ENCODE measurements at regions not wholly inside any gene's neighbourhood (a gene's known extent, or its start where the extent isn't known, plus 50 kb on each side); places are given as distances from the start of the nearest gene placed in this dataset.

GRCh38 chr6:141808662-141809061 lies 324.1 kb upstream of the GJE1 start:
- TF ChIP-seq CTCF (IDR thresholded peaks at IDR 0.05) = no peak
- TF ChIP-seq ZFX (IDR thresholded peaks at IDR 0.05; ENCODE audit: borderline replicate concordance) = no peak
